ENCODE measurements at regions not wholly inside any gene's neighbourhood (a gene's known extent, or its start where the extent isn't known, plus 50 kb on each side); places are given as distances from the start of the nearest gene placed in this dataset.

DNA sequence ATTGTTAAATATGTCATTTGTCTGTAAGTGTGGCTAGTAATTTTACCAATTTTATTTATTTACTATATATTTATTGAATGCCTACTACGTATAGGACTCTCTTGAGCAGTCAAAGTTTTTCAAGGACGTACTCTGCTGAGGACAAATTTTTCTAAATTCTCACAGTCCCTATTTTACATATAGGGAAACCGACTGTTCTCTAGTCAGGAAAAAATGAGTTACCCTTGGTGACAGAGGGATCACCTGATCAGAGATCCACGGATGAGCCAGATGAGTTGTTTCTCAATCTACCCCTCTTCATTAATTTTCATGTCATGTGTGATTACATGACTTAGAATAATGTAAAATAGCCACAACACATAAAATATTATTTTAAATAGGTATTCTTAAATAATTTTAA, 96.2 kb upstream of the SLC38A2 start:
- TF ChIP-seq, protein P1, sequence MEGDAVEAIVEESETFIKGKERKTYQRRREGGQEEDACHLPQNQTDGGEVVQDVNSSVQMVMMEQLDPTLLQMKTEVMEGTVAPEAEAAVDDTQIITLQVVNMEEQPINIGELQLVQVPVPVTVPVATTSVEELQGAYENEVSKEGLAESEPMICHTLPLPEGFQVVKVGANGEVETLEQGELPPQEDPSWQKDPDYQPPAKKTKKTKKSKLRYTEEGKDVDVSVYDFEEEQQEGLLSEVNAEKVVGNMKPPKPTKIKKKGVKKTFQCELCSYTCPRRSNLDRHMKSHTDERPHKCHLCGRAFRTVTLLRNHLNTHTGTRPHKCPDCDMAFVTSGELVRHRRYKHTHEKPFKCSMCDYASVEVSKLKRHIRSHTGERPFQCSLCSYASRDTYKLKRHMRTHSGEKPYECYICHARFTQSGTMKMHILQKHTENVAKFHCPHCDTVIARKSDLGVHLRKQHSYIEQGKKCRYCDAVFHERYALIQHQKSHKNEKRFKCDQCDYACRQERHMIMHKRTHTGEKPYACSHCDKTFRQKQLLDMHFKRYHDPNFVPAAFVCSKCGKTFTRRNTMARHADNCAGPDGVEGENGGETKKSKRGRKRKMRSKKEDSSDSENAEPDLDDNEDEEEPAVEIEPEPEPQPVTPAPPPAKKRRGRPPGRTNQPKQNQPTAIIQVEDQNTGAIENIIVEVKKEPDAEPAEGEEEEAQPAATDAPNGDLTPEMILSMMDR (conservative IDR thresholded peaks at IDR 0.05 in 1 of 2, IDR thresholded peaks at IDR 0.05 in 1 of 2; ENCODE audit: low read depth in 1 of 2, low read length in 2 of 2): no peak
- no peak for TF ChIP-seq EZH2 (IDR thresholded peaks at IDR 0.05; ENCODE audit: low read length, missing control alignments)
